A673 (cell line): ENCODE measurements at regions not wholly inside any gene's neighbourhood (a gene's known extent, or its start where the extent isn't known, plus 50 kb on each side); places are given as distances from the start of the nearest gene placed in this dataset.

Experiments used
- EZH2 ChIP-seq: fragments of 200-600 bp; sonication (generic); IDR thresholded peaks from 2 replicates; pipeline ENCODE4 v1.6.1; 2017; ENCODE audit warnings: borderline replicate concordance, low read depth, mild to moderate bottlenecking, mixed read lengths, antibody characterized with exemption, low read length; ENCODE audit not compliant: poor library complexity, severe bottlenecking
- TF ChIP-seq, protein P1 (sequence below): fragments of 300-800, 200-600 bp; sonication (generic); conservative IDR thresholded peaks from 2 replicates; pipeline ENCODE4 v1.5.1; 2017; ENCODE audit warnings: low read depth, mild to moderate bottlenecking, antibody characterized with exemption, low read length, moderate library complexity, mixed read lengths

DNA sequence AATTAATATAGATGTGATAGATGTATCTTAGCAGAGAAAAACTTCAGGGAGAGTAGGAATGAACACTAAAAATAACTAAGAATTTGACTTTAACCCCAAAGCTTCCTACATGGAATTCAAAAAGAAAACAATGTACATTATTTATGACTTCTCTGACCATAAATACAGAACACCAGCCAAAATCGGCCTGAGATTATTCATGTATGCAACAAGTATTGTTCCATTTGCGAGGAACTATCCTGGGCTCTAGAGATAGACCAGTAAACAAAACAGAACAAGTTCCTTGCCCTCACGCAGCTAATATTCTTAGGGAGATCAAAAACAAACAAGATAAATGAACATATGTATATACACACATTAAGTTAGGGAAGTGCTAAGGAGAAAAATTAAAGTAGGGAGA lies 432.3 kb upstream of the SOX5 start:
- TF ChIP-seq, protein P1, sequence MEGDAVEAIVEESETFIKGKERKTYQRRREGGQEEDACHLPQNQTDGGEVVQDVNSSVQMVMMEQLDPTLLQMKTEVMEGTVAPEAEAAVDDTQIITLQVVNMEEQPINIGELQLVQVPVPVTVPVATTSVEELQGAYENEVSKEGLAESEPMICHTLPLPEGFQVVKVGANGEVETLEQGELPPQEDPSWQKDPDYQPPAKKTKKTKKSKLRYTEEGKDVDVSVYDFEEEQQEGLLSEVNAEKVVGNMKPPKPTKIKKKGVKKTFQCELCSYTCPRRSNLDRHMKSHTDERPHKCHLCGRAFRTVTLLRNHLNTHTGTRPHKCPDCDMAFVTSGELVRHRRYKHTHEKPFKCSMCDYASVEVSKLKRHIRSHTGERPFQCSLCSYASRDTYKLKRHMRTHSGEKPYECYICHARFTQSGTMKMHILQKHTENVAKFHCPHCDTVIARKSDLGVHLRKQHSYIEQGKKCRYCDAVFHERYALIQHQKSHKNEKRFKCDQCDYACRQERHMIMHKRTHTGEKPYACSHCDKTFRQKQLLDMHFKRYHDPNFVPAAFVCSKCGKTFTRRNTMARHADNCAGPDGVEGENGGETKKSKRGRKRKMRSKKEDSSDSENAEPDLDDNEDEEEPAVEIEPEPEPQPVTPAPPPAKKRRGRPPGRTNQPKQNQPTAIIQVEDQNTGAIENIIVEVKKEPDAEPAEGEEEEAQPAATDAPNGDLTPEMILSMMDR, result no peak
- TF ChIP-seq EZH2, result no peak
